NCI-H82 (cell line): ENCODE measurements at regions not wholly inside any gene's neighbourhood (a gene's known extent, or its start where the extent isn't known, plus 50 kb on each side); places are given as distances from the start of the nearest gene placed in this dataset.
"Not testable (repeated sequence)": the region's sequence is repeated elsewhere in the genome, so short reads cannot be mapped to it uniquely, and the experiment has no call there.

Source experiments
- DNase-seq: peaks from one replicate; lab custom pipeline; 2025; lab: John Stamatoyannopoulos, UW

GRCh38 chr20:24418731-24419130 lies 50.7 kb upstream of the SYNDIG1 start:
- DNase-seq: no peak

DNA sequence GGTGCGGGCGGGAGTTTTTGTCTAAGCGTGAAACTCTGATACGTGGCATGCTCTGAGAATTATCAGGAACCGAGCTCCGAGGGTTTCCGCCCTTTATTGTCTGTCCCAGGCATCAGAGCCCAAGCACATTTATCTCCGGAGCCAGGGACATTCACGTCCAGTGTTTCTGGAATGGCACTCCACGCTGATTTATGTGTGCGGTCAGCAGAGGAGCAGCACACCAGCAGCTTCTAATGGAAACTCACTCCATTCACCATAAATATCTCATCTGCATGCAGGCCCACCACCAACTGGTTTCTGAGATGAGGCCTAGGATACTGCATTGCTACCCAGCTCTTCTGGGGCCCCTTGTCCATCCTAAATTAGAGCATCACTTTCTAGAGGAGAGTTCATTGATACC lies 51.9 kb upstream of the SYNDIG1 start:
- DNase-seq: no peak

GRCh38 chr20:24415444-24415843 lies 54.0 kb upstream of the SYNDIG1 start:
- DNase-seq: not testable (repeated sequence)

DNA sequence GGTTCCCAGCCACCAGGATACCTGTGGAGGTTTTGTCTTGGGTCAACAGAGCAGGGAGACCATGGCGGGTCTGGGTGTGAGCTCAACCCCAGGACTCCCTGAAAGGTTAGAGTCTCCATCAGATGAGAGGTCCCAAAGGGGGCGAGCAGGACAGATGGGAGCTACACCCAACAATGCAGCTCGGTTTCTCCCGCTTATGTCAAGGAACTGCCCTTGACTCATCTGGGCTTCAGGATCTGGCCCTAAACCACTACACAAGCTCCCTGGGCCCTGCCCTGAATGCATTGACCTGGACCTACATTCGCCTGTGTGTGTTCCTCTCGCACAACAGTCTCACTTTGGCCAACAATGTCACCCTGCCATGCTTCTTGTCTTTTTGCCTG lies 57.6 kb upstream of the SYNDIG1 start:
- DNase-seq: no peak

GRCh38 chr20:24411003-24411833 lies 58.2 kb upstream of the SYNDIG1 start:
- no peak for DNase-seq

DNA sequence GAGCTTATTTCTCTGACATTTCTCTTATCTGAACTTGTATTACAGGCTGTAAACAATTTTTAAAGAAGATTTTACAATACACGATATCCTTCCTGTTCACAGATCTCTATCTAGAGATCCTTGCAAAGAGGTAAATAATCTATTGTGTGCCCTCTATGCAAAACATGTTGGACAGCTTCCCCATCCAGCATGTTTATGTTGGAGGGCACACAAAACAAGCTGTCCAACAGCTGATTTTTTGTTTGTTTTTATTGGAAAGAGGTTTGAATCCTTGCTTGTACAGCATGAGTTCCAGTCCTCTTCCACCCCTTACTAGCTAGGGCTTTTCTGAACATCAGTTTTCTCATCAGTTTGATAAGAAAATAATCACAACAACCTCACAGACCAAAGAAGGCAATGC lies 62.3 kb upstream of the SYNDIG1 start:
- no peak for DNase-seq

DNA sequence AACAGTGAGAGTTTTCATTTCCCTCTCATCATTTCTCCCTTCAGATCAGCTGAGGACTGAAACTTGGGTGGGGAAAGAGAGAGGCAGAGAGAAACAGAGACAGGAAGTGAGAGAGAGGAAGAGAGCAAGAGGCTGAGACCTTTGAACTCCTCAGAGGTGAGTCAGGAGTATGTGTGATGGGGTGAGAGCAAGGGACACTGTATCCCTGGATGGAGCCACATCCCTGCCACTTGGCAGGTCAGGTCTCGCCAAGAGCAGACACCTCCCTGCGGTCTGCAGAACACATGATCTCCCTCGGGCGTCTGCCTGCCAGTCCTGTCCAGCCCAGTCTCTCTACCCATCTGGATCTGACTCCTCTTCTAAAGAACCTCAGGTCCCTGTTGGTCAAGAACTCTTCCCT lies 62.7 kb upstream of the SYNDIG1 start:
- DNase-seq: no peak

GRCh38 chr20:24406251-24406650 lies 63.2 kb upstream of the SYNDIG1 start:
- DNase-seq: no peak

GRCh38 chr20:24405810-24406209 lies 63.6 kb upstream of the SYNDIG1 start:
- DNase-seq: no peak

DNA sequence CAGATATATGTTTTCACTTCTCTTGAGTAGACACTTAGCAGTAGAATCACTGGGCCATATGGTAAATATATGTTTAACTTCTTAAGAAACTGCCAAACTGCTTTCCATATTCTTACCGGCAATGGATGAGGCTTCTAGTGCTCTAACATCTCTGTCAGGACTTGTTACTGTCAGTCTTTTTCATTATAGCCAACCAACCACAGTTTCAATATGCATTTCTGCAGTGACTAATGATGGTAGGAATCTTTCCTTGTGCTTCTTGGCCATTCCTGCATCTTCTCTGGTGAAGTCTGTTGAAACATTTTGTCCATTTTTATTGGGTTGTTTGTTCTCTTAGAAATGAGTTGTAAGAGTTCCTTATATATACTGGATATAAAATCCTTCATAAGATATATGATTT lies 66.0 kb upstream of the SYNDIG1 start:
- DNase-seq: no peak

- DNase-seq: no peak
These were observed 67.2 kb upstream of the SYNDIG1 start for GRCh38 chr20:24402188-24402587.

DNA sequence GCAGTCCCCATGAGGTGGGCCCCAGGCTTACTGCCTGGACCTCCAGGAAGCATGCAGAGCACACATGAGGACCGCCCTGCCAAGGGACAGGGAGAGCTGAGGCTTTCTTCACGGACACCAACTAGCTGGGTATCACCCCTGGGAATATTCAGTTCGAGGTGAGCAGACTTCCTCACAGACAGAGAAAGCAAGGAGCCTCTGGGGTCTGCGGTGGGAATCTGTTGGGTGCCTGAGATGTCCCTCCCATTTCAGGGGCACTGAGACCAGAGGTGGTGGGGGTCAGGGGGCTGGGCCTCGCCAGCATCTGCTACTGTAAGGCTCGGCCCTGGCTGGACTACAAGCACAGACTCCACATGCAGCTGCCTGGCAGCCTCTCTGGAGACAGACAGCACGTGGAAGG lies 74.3 kb upstream of the SYNDIG1 start:
- DNase-seq: no peak

- no peak for DNase-seq
These were observed 75.5 kb upstream of the SYNDIG1 start for GRCh38 chr20:24393903-24394302.

GRCh38 chr20:24392612-24393011 lies 76.8 kb upstream of the SYNDIG1 start:
- no peak for DNase-seq

GRCh38 chr20:24389686-24390085 lies 79.7 kb upstream of the SYNDIG1 start:
- no peak for DNase-seq

DNA sequence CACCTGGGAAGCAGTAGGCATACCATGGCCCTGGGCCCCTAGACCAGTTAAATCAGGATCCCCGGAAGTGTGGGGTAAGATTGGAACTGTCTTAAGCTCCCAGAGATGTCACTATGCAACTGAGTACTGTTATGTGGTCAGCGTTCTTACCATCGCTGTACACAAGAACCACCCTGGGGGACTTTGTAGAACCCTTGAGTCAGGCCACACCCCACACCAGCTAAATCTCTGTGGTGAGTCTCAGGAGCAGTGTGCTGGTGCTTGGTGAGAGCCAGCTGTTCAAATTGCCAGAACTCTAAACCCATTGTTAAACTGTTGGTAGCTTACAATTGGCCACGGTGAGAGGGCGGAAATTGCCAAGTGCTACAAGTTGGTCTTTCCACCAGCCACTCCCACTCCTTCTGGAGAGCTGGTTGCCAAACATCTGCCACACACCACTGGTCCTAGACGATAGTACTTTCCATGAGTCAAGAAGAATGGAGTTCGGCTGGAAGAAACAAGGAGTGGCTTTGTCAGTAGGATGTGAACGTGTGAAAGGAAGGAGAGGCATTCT lies 80.5 kb upstream of the SYNDIG1 start:
- no peak for DNase-seq

GRCh38 chr20:24385547-24385946 lies 83.9 kb upstream of the SYNDIG1 start:
- DNase-seq: no peak

GRCh38 chr20:24384865-24385264 lies 84.6 kb upstream of the SYNDIG1 start:
- DNase-seq: no peak

GRCh38 chr20:24382743-24383142 lies 86.7 kb upstream of the SYNDIG1 start:
- peak; percentile 99 for DNase-seq

- DNase-seq: peak; percentile 79
These were observed 87.1 kb upstream of the SYNDIG1 start for GRCh38 chr20:24382331-24382730.

DNA sequence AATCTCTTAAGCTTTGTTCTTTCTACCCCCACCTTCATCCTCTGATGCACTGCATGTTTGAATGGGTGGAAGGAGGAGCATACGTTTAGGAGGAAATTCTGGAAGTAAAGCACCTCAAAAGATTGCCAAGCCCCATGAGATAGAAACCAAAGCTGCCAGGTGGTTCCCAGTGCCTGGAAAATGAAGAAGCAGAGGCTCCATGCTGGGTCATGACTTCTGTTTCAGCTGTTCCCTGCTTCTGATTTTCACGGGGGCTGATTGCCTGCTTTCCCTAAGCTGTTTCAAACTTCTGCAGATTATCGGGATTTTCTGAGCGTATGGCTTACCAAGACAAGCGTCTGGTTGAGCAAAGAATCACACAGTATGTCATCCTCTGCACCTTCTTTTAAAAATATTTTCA lies 87.5 kb upstream of the SYNDIG1 start:
- peak; percentile 83 for DNase-seq

DNA sequence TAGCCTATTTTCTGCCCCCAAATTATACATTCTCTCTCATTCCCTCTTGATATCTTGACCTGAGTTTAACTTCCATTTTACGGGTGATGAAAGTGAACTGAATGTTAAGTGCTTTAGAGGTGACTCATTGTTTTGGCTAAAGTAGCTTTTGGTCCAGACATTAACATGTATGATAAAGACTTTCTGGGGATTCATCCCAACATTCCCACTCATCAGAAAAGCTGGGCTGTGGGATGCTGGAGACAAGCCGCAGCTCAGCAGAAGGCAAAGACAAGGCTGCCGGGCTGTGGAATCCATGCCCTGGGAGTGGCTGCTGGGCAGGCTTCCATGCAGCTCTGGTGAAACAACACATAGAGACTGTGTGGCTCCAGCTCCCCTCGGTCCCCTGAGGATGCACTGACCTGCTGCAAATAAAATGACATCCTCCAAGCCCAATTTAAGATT lies 89.9 kb upstream of the SYNDIG1 start:
- DNase-seq: no peak

DNA sequence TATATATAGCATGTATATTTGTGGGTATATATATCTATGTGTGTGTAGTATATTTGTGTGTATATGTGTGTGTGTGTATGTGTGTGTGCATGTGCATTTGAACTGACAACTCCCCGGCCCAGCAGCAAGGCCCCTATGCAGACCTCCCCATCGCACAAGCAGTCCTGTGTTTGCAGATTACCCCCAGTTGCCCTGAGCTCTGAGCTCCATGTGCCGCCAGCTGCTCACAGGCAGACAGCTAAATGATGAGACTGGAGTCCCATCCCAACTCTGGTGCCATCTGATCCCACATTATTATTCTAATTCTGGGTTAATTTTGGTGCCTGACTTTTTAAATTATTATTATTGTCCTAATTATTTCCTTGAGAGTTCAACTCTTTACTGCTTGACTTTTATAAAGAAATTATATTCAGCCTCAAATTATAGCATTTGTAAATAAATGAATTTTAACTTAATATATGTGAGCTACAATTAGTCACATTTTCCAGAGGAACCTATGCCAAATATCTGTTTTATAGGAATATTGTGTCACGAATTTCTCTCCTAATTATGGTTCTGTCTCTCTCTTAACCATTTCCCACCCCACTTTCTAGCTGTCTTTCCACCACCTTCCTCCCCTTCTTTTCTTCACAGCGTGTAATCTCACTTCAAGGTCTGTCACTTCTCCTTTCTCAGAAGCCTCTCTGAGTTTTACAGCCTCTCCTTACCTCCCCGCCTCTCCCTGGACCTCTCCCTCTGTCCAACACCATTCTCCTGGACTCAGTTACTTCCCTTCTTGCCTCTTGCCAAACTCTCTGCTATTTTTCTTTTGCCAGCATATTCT lies 90.6 kb upstream of the SYNDIG1 start:
- DNase-seq: peak; percentile 93
